Stimulated activated CD4-positive, alpha-beta T cell treated with anti-CD3 and anti-CD28 coated beads, Interleukin-4, amount 100 ng/mL, for 48 hours (primary cell): ENCODE measurements at regions not wholly inside any gene's neighbourhood (a gene's known extent, or its start where the extent isn't known, plus 50 kb on each side); places are given as distances from the start of the nearest gene placed in this dataset.

Source experiments
- DNase-seq, 2 donors: peaks; one replicate each; pipeline ENCODE4 v3.0.0-alpha.2; 2020; ENCODE audit warnings: low read depth in 2 of 2

DNA sequence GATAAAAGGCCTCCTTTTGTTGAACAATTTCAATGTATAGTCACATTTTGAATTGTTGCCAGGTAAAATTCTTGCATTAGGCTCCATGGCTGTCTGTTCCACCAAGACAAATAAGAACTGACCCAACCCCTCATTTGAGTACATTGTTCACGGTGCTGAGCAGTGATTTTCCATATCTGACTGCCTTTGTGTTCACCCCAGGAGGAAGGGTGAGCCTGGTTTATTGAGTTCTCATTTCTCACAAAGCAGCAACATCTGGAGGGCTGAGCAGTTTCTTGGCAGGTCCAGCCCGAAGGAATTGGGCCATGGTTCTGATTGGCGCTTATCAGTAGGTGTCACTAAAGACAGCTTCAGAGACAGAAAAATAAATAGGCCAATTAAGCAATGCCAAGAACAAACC is 149.1 kb downstream of the BMP4 start:
- no peak for DNase-seq

DNA sequence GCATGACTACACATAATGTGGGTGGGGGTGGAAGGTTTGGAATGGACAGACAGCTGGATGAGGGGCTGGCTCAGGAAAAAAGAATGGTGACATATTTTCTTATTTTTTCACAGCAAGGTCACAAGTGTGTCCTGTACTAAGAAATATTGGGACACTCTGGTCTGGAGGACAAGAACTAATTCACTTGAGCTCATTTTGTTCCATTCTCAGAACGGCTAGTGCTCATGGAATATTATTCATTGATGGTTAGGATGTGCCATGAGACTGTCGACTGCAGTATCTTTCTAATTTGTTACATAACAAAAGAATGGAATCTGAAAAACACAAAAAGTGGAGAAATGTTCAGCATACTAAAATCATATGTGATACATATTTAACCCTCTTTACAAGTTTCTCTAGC is 149.5 kb downstream of the BMP4 start:
- no peak for DNase-seq

DNA sequence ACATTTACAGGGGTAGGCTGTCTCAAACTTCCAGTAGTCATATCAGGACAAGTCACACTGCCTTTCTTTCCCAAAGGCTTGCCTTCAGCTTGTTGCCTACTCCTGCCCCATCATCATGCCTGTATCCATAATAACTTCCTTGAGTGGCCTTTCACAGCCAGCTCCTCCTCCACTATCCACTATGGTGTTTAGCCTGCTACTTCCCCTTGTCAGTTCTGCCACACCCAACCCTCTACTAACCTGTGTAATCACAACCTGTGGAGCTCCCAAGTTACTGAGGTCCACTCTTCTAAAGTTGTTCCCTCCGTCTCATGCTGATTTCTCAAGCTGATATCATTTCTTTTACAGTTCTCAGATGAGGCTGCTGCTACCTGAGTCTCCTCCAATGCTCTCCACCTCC is 159.9 kb downstream of the BMP4 start:
- no peak for DNase-seq

DNA sequence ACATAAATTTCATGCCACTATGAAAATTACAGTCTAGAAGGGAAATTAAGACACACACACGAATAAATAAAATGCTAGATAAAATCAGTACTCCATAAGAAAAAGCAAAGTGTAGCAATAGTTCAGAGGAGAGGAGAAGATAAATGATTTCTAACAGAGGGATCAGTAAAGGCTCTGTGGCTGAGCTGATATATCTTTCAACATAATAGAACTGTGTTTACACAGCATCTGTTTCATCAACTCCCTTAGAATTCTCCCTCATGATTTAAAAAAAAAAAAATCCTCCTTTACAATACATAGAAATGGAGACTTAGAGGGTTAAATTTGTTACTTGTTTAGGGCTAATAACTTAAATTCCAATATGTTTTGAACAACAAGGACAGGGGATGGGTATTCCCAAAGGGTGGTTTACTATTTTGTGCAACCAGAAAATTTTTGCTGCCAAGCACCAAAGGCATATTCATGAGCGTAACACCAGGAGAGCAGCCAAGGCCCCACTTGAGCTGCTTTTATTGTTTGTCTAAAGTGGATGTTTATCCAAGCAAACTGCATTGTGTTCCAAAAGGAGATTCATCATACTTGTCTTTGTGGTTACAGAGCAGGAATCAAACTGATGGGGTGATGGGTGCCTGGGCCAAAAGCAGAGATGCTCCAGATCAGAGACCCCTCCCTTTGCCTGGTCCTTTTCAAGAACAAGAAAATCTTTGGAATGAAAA is 162.7 kb downstream of the BMP4 start:
- no peak for DNase-seq

DNA sequence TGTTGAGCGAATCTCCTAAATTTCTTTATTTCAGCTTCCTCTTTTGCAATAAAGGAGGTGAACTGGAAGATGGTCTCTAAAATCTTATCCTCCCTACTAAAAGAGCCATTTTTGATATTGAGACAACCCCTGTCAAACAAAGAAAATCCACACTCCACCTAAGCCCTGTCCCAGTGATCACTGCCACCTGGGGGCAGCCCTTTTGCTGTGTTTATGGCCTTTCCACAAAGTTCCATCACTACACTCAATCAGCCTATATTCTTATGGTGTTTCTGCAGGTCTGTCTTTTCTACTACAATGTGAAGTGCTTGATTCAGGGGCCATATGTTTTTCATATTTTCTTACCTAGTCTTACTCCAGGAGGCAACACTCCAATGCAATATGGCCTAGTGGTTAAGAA is 163.7 kb downstream of the BMP4 start:
- no peak for DNase-seq

DNA sequence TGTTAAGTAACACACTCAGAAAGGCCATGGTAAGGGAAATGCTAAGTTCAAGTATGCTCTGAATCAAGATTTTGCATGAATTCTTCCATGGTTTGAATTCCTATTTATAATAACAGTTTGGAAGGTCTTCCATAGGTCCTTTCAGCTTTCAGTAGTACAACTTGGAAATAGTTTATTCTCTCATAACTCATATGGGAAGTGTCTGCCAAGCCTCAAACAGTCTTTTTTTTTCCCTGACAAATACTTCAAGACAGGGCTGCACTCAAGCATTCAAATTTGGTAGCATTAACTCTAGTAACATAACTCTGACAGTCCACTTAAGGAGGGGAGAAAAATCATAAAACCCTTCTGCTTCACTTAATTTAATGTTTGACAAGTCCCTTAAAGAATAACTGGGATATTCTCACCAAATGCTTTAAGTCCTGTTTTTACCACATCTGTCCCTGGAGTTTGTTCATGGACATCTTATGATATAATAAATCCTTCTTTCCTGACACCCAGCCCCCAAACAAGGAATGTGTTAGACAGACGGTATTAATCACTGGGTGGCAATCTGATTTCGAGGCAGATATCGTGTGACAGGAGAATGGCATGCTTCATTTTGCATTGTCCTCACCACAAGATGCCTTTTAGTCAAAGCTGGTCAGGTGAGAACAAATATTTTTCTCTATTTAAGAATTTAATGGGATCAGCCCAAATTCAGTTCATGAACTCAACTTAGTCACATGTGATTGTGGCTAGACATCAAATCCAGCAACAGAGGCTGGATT is 165.7 kb downstream of the BMP4 start:
- no peak for DNase-seq

DNA sequence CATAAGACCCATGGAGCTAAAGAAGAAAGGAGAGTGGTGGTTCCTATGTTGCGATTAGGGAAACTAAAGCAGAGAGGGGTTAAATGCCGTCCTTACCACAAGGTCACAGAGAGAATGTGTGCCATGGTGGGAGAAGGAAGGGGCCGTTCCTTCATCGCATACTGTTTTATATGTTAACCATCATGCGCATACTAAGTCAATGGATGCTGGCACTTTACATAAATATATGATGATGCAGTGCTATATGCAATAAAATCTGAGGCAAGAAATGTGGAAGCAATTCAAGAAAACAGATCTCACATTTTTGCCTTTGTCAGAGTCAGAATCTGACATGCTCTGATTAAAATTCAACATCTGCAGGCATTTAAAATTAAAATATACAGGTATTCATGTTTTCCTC is 168.1 kb downstream of the BMP4 start:
- DNase-seq = no peak

DNA sequence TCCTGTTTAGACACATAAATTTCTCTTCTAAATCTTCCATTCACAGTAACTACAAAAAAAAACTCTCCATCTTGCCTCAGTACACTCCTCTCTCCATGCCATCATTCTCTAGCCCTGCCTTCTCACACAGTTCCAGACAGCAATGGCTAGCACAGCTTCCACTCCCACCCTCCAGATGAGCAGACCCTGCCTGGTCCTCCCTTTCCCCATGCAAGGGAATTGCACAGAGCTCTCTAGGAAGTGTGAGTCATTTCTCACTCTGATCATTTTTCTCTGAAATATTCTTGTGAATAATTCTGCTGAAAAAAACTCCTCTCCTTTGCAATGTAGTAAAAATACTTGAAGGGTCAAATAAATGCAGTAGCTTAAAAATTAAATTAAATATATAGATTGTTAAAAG is 170.6 kb downstream of the BMP4 start:
- no peak for DNase-seq

DNA sequence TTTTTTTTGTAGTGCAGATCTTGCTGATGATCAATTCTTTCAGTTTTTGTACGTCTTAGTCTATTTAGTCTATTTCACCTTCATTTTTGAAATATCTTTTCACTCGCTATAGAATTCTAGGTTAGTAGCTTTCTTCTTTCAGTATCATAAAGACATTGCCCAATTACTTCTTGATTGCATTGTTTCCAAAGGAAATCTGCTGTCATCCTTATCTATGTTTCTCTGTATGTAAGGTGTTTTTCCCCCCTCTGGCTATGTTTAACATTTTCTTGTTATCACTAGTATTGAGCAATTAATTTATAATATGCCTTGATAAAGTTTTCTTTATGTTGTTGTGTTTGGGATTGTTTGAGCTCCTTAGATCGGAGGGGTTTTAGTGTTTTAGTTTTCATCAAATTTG is 171.9 kb downstream of the BMP4 start:
- DNase-seq = no peak

DNA sequence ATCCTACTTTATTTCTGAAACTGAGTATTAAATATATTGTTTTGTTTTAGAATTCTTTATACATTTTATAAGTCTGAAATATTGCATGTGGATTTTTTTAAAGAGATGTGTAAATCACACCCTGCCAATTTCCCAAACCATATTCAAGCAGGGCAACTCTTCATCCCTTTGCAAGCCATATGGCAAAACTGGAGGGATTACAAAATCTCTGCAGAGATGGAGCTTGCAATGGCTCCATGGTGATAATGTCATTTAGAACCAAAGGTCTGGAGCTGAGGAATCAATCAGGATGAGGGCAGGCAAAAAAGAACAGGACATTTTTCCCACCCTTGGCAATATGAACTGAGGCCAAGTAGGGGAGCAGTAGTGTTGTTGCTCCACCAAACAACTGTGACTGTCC is 173.4 kb downstream of the BMP4 start:
- DNase-seq = no peak

DNA sequence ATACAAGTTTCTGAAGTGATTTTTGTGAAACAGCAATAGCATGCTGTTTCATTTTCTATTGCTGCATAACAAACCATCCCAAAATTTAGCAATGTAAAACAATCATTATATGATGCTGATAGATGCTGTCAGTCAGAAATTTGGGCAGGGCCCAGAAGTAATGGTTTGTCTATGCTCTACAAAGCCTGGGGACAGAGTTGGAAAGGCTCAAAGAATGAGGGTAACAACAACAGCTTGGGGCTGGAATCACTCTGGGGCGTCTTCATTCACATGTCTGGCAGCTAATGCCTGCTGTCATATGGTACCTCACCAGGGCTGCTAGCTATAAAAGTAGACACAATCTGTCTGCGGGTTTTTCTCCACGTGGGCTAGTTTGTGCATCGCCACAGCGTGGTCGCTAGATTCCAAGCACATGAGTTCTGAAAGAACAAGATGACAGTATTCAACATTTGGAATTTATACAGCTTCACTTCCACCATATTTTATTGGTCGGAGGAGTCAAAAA is 176.5 kb downstream of the BMP4 start:
- no peak for DNase-seq

DNA sequence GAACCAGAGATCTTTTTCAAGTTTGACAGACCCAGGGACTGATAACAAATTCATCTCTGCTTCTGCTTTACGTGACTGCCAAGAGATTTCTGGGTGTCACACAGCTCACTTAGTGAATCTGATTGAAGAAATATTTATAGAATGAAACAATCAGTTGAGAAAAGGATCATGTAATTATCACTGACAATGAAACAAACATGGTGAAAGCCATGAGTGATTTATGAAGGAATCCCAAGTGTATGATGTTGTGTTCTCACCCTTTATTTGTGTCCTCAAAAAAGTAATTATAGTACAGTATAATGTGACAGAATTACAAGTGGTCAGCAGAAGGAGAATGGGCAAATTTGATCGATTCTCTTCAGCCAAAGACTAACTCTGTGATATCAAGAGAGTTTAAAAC is 177.3 kb downstream of the BMP4 start:
- no peak for DNase-seq

DNA sequence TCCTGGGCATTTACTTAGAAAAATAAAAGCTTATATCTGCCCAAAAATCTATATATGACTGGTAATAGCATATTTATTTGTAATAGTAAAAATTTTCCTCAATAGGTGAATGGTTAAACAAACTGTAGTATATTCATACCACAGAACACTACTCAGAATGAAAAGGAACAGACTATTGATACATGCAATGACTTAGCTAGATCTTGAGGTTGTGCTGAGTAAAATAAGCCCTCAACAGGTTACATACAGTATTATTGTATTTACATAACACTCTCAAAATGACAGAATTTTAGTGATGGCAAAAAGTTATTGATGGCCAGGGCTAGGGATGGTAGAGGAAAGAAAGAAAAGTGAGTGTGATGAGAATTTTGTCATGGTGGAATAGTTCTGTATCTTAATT is 178.4 kb downstream of the BMP4 start:
- no peak for DNase-seq

DNA sequence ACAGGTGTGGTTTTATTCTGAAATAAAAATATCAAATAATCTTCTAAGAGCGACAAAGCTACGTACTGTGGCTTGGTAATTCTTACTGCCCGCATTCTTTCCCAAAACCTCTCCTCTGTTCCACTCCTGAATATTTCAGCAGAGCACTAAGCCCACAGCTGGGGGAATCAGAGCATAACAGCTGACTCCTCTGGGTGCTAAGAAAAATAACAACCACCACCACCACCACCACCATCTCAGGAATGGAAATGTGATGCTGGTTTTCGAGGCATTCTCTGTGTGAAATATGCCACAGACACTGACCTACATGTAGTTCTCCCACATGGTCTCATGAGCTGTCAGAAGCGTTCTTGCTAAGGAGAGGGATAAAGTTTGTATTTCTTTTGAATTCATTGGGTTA is 183.7 kb downstream of the BMP4 start:
- DNase-seq = no peak

DNA sequence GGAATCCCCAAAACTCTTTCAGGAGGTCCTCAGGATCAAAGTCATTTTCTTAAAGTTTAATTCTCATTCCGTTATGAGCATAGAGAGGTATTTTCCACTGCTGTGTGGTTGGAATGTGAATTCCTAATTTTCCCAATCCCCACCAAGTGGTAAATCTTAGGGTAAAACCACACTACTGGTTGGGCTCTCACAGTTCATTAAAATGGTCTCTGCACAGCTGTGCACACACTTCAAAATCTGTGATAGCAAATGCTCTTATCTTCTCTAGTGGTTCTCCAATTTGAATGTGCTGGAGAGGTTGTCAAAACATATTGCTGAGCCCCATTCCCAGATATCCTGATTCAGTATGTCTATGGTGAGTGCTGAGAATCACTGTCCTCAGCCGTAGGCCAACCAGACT is 189.1 kb downstream of the BMP4 start:
- DNase-seq = no peak

DNA sequence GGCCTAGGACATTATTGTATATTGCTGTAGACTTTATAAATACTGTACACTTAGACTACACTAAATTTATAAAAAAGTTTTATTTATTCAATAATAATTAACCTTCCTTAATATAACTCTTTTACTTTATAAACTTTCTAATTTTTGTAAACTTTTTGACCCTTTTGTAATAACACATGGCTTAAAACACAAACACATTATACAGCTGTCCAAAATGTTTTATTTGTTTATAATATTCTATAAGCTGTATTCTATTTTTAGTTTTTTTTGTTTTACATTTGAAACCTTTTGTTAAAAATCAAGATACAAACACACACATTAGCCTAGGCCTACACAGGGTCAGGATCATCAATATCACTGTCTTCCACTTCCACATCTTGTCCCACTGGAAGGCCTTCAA is 190.0 kb downstream of the BMP4 start:
- DNase-seq = no peak

DNA sequence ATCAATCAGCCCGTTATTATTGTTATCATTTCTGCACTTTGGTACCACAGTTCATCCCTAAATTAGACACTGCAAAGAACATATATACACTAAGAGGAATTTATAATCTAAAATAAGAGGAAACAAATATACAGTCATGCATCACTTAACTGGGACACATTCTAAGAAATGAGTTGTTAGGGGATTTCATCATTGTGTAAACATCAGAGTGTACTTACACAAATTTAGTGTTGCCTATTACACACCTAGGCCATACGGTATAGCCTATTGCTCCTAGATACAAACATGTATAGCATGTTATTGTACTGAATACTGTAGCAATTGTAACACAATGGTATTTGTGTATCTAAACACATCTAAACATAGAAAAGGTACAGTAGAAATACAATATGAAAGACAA is 190.5 kb downstream of the BMP4 start:
- DNase-seq = no peak

DNA sequence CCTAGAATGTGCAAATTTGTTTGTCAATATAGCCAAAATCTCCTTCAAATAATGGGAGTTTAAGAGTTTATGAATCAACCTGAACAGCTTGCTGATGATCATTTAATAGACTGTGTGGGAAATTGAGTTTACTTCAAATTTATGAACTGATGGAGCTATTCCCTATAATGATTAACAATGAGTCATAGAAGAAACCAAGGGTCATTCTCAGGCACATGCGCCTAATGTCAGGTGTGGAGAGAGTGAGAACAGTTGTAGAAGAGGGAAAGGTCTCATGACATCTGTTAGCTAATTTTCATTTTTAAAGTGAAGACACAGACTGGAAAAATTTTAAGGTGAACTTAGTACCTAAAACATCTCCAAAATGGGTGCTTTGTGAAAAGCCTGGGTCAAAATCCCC is 191.8 kb downstream of the BMP4 start:
- no peak for DNase-seq

DNA sequence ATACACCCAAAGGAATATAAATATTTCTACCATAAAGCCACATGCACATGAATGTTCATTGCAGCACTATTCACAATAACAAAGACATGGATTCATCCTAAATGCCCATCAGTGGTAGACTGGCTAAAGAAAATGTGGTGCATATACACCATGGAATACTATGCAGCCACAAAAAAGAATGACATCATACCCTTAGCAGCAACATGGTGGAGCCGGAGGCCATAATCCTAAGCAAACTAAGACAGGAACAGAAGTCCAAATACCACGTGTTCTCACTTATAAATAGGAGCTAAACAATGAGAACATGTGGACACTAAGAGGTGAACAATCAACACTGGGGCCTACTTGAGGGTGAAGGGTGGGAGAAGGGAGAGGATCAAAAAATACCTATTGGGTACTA is 198.5 kb downstream of the BMP4 start:
- no peak for DNase-seq

DNA sequence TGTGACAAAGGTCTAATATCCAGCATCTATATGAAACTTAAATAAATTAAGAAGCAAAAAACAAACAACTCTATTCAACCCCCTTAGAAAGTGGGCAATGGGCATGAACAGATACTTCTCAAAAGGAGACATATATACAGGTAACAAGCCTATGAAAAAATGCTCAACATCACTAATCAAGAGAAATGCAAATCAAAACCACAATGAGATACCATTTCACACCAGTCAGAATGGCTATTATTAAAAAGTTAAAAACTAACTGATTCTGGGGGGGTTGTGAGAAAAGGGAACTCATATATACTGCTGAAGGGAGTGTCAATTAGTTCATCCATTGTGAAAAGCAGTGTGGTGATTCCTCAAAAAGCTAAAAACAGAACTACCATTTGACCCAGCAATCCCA is 198.9 kb downstream of the BMP4 start:
- DNase-seq = no peak

DNA sequence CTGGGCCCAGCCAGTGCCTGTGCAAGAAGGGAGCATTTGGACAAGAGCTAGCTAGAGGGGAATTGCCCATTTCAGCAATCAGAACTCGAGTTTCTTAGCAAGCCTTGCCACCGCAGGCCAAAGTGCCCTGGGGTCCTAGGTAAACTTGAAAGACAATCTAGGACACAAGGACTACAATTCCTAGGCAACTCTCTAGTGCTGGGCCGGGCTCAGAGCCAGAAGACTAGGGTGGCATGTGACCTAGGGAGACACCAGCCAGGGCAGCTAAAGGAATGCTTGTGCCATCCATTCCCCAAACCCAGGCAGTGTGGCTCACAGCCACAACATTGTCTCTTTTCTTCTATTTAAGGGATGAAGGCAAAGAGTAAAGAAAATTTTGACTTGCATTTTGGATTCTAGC is 205.0 kb downstream of the BMP4 start:
- no peak for DNase-seq

DNA sequence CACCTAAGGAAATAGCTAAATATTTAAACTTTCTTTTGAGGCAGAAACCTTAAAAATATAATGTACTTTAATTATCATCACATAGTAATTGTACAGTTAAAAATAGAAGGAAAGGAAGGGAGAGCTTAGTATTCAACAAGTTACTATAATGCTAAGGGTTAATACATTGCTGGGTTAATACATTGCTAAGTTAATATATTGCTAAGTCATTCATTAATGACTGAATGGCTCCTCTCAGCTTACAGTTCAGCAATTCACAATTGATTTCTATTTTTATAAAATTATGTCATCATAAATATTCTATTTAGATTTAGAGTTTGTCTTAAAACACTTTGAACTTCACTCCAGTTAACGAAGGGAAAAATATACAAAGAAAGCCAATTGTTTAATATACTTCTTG is 207.9 kb downstream of the BMP4 start:
- no peak for DNase-seq

DNA sequence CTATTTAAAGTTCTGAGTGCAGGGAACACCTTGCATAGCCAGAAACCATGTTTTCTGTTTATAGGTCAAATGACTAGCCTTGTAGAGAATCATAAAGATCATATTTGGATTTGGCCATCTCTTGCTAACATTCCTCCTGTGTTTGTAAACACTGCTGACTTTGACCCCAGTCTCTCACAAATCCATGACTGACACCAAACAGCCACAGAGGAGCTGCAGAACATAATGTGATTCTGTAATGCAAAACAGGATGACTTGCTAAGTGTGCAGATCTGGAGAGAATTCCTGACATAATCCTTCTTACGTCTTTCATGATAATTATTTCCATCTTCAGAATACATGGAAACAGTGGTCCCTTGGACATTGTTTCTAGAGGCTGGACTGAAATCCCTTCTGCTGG is 211.8 kb downstream of the BMP4 start:
- no peak for DNase-seq

DNA sequence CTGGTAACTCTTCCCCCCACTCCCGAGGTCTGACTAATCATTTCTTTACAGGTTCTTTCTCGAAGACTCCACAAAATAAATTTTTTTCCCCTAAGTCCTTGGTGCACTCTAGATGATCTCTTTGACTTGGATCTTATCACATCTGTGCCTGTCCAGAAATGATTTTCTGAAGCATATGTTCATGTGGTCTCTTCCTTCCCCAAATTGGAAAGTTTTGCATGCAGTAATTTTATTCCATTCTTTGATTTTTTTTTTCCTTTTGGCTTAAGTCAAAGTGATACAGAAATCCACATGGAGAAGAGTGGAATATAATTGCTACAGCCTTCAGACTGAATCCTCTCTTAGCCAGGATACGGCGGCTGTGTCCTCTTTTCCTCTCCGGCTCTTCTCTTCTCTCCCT is 213.3 kb downstream of the BMP4 start:
- DNase-seq = no peak
